Heart left ventricle (tissue), 16 donors: ENCODE measurements at regions not wholly inside any gene's neighbourhood (a gene's known extent, or its start where the extent isn't known, plus 50 kb on each side); places are given as distances from the start of the nearest gene placed in this dataset.

Source experiments
- ATAC-seq, 4 donors: fragments of 200-7000 bp; cut with Tn5 transposase; one replicate each; pipeline ENCODE4 v1.9.1; 2020 to 2022; ENCODE audit warnings: moderate library complexity in 4 of 4, mild to moderate bottlenecking in 3 of 4, moderate number of reproducible peaks in 1 of 4
- DNase-seq, 5 donors: peaks; one replicate each; pipeline ENCODE4 v3.0.0-alpha.2; 2020
- H3K27ac ChIP-seq, 12 donors: fragments of 200-600 bp; sonication (generic) in 4 of 12; one replicate each; pipeline versions ENCODE4 v1.5.0 to v1.8.0; 2016 to 2022; ENCODE audit warnings: mild to moderate bottlenecking in 2 of 12
- H3K27me3 ChIP-seq, 9 donors: fragments of 200-600 bp; sonication (generic) in 2 of 9; one replicate each; pipeline versions ENCODE4 v1.5.1 to v1.8.0; 2016 to 2022; ENCODE audit warnings: mild to moderate bottlenecking in 3 of 9
- H3K36me3 ChIP-seq, 9 donors: fragments of 200-600 bp; sonication (generic) in 2 of 9; one replicate each; pipeline versions ENCODE4 v1.5.0 to v1.8.0; 2018 to 2022; ENCODE audit warnings: mild to moderate bottlenecking in 2 of 9
- H3K4me1 ChIP-seq, 12 donors: fragments of 200-600 bp; sonication (generic) in 4 of 12; one replicate each; pipeline versions ENCODE4 v1.5.0 to v1.8.0; 2016 to 2022; ENCODE audit warnings: mild to moderate bottlenecking in 3 of 12
- H3K4me3 ChIP-seq, 12 donors: fragments of 200-600 bp; sonication (generic) in 4 of 12; one replicate each; pipeline versions ENCODE4 v1.5.0 to v1.8.0; 2017 to 2022; ENCODE audit warnings: mild to moderate bottlenecking in 9 of 12, moderate library complexity in 4 of 12
- H3K9me3 ChIP-seq, 12 donors: fragments of 200-600 bp; sonication (generic) in 4 of 12; one replicate each; pipeline versions ENCODE4 v1.5.0 to v1.8.0; 2016 to 2022; ENCODE audit warnings: mild to moderate bottlenecking in 1 of 12
- CTCF ChIP-seq, 12 donors: fragments of 200-600 bp; sonication (generic) in 4 of 12; IDR thresholded peaks; one replicate each; pipeline versions ENCODE4 v1.5.0 to v1.8.0; 2018 to 2022; ENCODE audit warnings: antibody characterized with exemption in 12 of 12, mild to moderate bottlenecking in 5 of 12
- POLR2A ChIP-seq, 2 donors: fragments of 450-650 bp; IDR thresholded peaks; one replicate each; pipeline ENCODE4 v1.6.1; 2017; ENCODE audit warnings: antibody characterized with exemption in 2 of 2, mild to moderate bottlenecking in 2 of 2, moderate library complexity in 2 of 2
- WGBS, 4 donors: extraction: QIAGEN DNeasy Blood & Tissue Kit in 2 of 4; methylation state at CpG; one replicate each; pipeline versions ENCODE4 v1.1.5 to v1.1.7; 2013 to 2018; 5-methylcytosine and 5-hydroxymethylcytosine counted together
- intact Hi-C, 10 donors: fragments of 100-400 bp; cut with DNase I; formaldehyde crosslinking; loops; one replicate each; pipeline versions ENCODE4 v1.11.1 to v1.14.2; 2022
- donor health status: ischemic (EF 13 %, LVEDD 7.1; RV severe dilation, severe dysfunction).
- donor health status: healthy with polysubstance abuse.
- donor health status: DM: no; HTN: yes; CAD: no.
- donor health status: DM: no; HTN: no; CAD: no.
- donor health status: ischemic (EF 25% LVEDD 6.9; RV normal size, moderate dysfunction).
- donor health status: ischemic (EF 25% LVEDD 5.7; RV mildly dilated, moderate dysfunction).
- donor health status: healthy.
- donor health status: DM: yes; HTN: yes; CAD: no.
- donor health status: ischemic (EF 35%, LVEDD 5.7; RV mildly dilated, moderate dysfunction).
- donor health status: nonischemic (EF 11% LVEDD 7.7; RV severe dilation, severe dysfunction).
- donor health status: DM: yes; HTN: yes; CAD: no.
- donor health status: PGD.
- donor health status: ischemic (EF 29% LVEDD 5.4; RV normal size, mild dysfunction).
- donor health status: nonischemic (EF 23%, LVEDD 6.1; RV moderate dilation, normal function).

- peaks cover 0 to 22% (median 0%) of the 10 kb centered on the region in 9 donors for H3K27me3 ChIP-seq
- intact Hi-C loops, result loop anchor here in 7 of 10 donors (2.0 to 10.0 kb wide), 8 partner anchors 139 to 529 kb away; no protein-coding TSS in a partner anchor
- DNase-seq (no peak), ATAC-seq (peak in 3 of 4 donors; percentile 20 to 40 (median 34))
- H3K36me3 ChIP-seq, result no peaks in the 10 kb centered on the region
- H3K9me3 ChIP-seq, result no peaks in the 10 kb centered on the region
- no peak overlapping the region for H3K4me3 ChIP-seq
- no peak overlapping the region for H3K27ac ChIP-seq
- 18 to 28% (median 22%) methylated on average over 8 of the region's 8 CpGs for WGBS, 4 donors
- TF ChIP-seq POLR2A (IDR thresholded peaks at IDR 0.05) (no peak), CTCF (IDR thresholded peaks at IDR 0.05) (peak; percentile 46 to 76 (median 64))
- no peaks in the 10 kb centered on the region for H3K4me1 ChIP-seq
These were observed 50.6 kb upstream of the UQCRFS1 start for GRCh38 chr19:29263305-29264135.

GRCh38 chr19:29264897-29265296, 51.9 kb upstream of the UQCRFS1 start:
- intact Hi-C loops, result loop anchor here in 6 of 10 donors (5.0 to 10.0 kb wide), 6 partner anchors 140 to 530 kb away; no protein-coding TSS in a partner anchor
- TF ChIP-seq CTCF (IDR thresholded peaks at IDR 0.05) (no peak), POLR2A (IDR thresholded peaks at IDR 0.05) (no peak)
- H3K27me3 ChIP-seq, result peaks cover 0 to 22% (median under 1%) of the 10 kb centered on the region in 9 donors
- no peaks in the 10 kb centered on the region for H3K36me3 ChIP-seq
- H3K4me1 ChIP-seq, result no peaks in the 10 kb centered on the region
- ATAC-seq, result no peak
- DNase-seq, result no peak
- no peak overlapping the region for H3K27ac ChIP-seq
- no peaks in the 10 kb centered on the region for H3K9me3 ChIP-seq
- WGBS, 4 donors, result 87 to 95% (median 90%) methylated on average over 7 of the region's 7 CpGs
- no peak overlapping the region for H3K4me3 ChIP-seq

GRCh38 chr19:29265436-29265835, 52.5 kb upstream of the UQCRFS1 start:
- H3K36me3 ChIP-seq, result no peaks in the 10 kb centered on the region
- no peak overlapping the region for H3K27ac ChIP-seq
- TF ChIP-seq POLR2A (IDR thresholded peaks at IDR 0.05), result no peak
- no peak for TF ChIP-seq CTCF (IDR thresholded peaks at IDR 0.05)
- DNase-seq, result no peak
- H3K27me3 ChIP-seq, result peaks cover 0 to 22% (median 5%) of the 10 kb centered on the region in 9 donors
- H3K9me3 ChIP-seq, result no peaks in the 10 kb centered on the region
- H3K4me3 ChIP-seq, result no peak overlapping the region
- ATAC-seq, result no peak
- 66 to 80% (median 70%) methylated on average over 6 of the region's 6 CpGs for WGBS, 4 donors
- intact Hi-C loops, result loop anchor here in 4 of 10 donors (10.0 kb wide), 3 partner anchors 141 to 531 kb away; no protein-coding TSS in a partner anchor
- no peaks in the 10 kb centered on the region for H3K4me1 ChIP-seq

GRCh38 chr19:29266001-29266400, 53.0 kb upstream of the UQCRFS1 start:
- 25 to 47% (median 41%) methylated on average over 3 to 4 of the region's 4 CpGs for WGBS, 4 donors
- H3K27me3 ChIP-seq, result peaks cover 0 to 22% (median 5%) of the 10 kb centered on the region in 9 donors
- intact Hi-C loops, result loop anchor here in 4 of 10 donors (10.0 kb wide), 3 partner anchors 141 to 531 kb away; no protein-coding TSS in a partner anchor

More at GRCh38 chr19:29266001-29266400, 53.0 kb upstream of the UQCRFS1 start:
- Histone ChIP-seq H3K27ac (no peak overlapping the region), H3K9me3 (no peaks in the 10 kb centered on the region), H3K4me3 (no peak overlapping the region), H3K4me1 (no peaks in the 10 kb centered on the region), H3K36me3 (no peaks in the 10 kb centered on the region)
- DNase-seq (no peak), ATAC-seq (no peak)
- TF ChIP-seq CTCF (IDR thresholded peaks at IDR 0.05), result no peak
- no peak for TF ChIP-seq POLR2A (IDR thresholded peaks at IDR 0.05)
